Activated effector memory CD4-positive, alpha-beta T cell treated with Interleukin-2 at 50 U/mL for 16 hours (primary cell): ENCODE measurements at regions not wholly inside any gene's neighbourhood (a gene's known extent, or its start where the extent isn't known, plus 50 kb on each side); places are given as distances from the start of the nearest gene placed in this dataset.
"Not testable (repeated sequence)": the region's sequence is repeated elsewhere in the genome, so short reads cannot be mapped to it uniquely, and the experiment has no call there.

Experiments used
- DNase-seq: peaks from one replicate; pipeline ENCODE4 v3.0.0-alpha.2; 2020

GRCh38 chr11:82045748-82046457 is 687.8 kb downstream of the FAM181B start:
- DNase-seq, result no peak

GRCh38 chr11:82043316-82043715 is 690.3 kb downstream of the FAM181B start:
- no peak for DNase-seq

- no peak for DNase-seq
Measured at GRCh38 chr11:82041764-82042163, 691.9 kb downstream of the FAM181B start.

DNA sequence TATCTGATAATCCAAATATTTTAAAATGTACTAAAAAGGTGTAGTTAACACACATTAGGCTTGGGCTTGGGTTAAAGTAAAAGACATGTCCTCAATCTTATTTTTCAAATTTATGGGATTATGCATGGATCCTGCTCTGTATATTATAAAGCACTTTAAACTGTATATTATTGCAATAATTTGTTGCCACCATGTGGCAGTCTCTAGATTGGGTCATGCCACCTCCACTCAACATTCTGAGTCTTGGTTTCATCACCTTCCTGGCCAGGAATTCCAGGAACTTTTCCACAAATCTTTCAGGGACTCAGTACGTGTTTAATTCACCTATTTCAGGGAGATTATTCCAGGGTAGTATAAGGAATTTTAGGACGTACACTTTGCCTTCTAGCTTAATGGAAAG is 695.5 kb downstream of the FAM181B start:
- DNase-seq, result no peak

DNA sequence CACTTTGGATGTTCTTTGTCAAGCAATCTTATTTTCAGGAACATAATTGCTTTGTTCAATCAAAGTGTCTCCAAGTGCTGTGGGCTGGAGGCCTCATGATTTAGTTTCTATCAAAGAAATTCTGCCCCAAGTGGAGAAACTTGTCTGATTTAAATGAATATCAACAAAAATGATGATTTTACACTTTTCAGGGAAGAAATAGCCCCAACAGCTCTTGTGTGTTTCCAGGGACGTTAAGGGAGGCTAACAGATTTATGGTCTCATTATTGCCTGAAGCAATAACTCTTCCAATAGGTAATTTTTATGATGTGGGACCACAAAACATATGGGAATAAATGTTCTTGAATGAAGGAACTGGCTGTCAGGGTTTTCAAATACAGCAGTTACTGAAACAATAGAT is 699.1 kb downstream of the FAM181B start:
- no peak for DNase-seq

DNA sequence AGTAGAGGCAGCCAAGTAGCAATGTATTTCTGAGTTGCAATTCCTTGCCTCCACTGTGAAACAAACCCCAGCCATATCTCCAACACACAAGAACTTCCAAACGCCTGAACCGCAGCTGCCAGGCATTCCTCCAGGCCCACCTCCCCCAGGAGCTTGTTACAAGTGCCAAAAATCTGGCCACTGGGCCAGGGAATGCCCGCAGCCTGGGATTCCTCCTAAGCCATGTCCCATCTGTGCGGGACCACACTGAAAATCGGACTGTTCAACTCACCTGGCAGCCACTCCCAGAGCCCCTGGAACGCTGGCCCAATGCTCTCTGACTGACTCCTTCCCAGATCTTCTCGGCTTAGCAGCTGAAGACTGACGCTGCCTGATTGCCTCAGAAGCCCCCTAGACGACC is 706.3 kb downstream of the FAM181B start:
- DNase-seq, result not testable (repeated sequence)

- no peak for DNase-seq
Measured at GRCh38 chr11:82024760-82025159, 708.9 kb downstream of the FAM181B start.

GRCh38 chr11:82012276-82012675 is 721.4 kb downstream of the FAM181B start:
- DNase-seq, result no peak

DNA sequence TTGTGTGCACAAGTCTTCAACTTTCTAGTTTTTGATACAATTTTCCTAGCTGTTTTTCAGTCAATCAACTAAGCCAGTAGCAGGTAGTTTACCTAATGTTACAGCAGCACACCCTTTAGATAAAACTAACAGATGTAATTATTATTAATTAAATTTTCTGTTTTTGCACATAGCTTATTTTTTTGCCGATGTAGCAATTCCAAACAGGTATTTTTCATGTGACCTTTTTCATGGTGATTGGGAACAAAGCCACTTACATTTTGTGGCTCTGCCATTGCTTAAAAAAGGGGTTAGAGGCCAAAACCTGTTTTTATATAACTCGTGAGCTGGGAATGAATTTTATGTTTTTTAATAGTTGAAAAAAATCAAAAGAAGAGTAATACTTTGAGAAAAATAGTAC is 724.5 kb downstream of the FAM181B start:
- DNase-seq, result no peak

- no peak for DNase-seq
Measured at GRCh38 chr11:82007521-82007920, 726.1 kb downstream of the FAM181B start.

DNA sequence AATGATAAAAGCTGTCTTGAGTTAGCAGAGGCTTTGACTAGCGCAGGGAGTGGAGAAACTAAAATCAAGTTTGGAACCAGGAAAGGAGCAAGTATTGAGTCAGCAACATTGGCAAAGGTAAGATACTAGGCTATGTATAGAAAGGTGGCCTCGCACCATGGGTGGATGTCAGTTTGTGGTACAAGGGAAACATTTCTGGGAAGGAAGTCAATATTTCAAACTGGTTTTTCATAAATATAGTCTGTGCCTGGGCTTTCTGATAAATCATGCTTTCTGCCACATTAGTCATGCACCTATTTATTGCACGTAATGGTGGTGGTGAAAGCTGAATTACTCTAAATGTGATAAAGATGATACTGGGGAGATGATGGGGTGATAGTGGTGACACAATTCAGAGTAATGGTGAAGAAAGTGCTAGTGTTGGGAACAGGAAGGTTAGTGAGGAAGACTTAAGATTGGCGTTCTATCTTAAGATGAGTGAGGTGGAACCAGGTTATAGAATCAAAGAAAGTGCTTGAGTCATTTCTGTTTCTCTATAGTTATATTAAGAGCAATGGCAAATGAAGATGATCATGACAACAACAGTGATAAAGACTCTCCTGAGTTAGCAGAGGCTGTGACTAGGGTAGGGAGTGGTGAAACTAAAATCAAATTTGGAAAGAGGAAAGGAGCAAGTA is 729.0 kb downstream of the FAM181B start:
- DNase-seq, result no peak

DNA sequence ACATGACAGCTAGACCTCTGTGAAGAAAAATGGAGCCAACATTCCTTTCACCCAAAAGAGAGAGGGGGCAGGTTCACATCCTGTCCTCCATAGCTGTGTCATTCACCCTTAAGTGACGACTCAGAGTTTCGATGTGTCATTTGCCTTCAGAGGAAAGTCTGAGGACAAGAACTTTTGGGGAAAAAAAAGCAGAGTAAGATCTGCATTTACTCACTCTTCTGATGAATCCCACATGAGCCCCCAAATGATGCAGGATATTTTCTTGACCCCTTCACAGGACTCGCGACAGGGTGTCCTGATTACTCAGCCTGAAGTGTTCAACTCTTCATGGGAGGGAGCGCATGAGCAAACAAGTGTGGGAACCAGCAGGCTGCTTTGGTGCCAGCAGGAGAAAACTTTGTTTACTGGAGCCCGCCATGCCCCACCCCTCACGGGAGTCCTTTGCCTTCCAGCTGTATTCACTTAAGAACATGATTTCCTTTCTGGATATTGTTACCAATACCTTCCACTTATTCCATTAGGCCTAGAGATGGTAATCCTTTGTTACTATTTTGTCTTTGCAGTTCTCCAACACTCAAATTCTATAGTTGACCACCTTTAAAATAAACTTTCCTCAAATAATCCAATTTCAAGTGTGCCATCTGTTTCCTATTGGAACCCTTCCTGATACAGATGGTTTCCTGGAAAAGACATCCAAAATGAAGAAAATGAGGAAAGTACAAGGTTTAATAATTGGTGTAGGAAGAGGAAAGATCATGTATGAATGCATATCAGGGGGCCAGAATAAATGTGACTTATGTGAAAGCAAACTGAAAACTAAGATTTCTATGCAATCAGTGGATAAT is 729.8 kb downstream of the FAM181B start:
- no peak for DNase-seq

GRCh38 chr11:82003024-82003423 is 730.6 kb downstream of the FAM181B start:
- DNase-seq, result no peak

DNA sequence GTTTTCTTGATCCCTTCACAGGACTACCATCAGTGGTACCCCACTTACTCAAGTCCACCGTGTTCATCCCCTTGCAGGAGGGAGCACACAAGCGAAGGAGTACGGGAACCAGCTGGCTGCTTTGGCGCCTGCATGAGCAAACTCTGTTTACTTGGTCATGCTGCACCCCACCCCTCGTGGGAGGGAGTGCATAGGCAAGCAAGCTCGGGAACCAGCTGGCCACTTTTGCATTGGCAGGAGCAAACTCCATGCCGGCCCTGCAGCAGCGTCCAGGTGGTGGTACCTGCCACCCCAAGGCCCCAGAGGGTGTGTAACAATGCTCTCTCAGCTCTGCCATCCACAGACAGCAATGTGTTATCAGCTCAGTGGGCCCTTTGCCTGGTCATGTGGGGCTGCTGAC is 737.8 kb downstream of the FAM181B start:
- no peak for DNase-seq

GRCh38 chr11:81993755-81994154 is 739.9 kb downstream of the FAM181B start:
- no peak for DNase-seq

- DNase-seq, result no peak
Measured at GRCh38 chr11:81990659-81991443, 742.8 kb downstream of the FAM181B start.

DNA sequence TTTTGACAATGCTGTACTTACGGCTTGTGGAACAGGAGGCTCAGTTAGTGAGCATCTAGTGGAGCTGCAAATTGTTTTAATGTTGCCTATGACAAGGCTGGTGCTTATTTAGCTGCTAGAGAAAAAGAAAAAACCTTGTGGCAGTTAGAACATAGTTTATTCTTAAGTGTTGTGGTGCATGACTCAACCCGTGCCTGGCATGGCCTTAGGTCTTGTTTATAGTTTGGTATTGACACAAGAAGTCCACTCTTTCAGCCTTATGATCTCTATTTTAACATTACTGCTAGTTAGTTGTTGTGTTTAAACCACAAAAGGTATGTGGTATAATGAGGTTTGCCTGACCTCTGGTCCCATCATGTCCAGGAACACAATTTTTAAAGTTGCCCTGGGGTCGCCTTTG is 744.6 kb downstream of the FAM181B start:
- DNase-seq, result no peak

DNA sequence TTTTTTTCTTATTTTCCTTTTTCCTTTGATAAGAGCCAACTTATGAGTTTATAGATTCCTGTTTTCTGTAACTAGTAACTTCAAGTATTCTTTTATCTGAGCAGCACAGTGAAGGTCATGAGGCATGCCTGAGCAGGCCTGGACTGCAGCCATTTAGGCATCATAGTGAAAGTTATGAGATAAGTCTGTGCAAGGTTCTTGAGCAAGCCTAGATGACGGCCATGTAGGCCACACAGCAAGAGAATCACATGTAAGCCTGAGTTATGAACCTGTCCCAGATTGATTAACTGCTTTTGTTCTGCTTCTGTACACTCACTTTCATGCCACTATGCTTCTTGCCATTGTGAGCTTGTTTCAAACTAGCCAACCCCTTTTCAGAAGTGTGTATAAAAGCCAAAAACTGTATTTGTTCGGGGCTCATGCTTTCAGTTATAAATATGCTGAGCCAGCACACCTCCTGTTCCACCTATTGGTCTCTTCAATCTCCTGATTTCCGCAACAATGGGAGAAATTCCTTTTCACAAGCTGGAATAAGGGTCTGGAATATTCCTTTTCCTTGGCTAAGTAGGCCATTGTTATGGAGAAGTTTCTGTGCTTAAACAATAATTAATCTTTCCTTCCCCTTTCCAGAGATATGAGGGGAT is 745.7 kb downstream of the FAM181B start:
- DNase-seq, result no peak

GRCh38 chr11:81986556-81987161 is 747.0 kb downstream of the FAM181B start:
- no peak for DNase-seq

DNA sequence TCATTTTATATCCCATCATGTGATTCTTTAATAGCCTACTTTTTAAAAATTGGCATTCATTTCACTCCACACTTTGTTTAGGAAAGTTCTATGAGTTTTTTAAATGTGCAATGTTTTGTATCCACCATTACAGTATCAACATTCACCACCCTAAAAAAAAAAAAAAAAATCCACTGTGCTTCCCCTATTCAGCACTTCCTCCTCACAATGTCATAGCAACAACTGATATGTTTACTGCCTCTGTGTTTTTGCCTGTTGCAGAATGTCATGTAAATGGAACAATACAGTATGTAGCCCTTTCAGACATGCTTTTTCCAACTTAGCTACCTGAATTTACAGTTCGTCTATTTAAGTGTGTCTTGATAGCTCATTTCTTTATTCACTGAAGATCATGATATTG is 754.2 kb downstream of the FAM181B start:
- DNase-seq, result no peak

DNA sequence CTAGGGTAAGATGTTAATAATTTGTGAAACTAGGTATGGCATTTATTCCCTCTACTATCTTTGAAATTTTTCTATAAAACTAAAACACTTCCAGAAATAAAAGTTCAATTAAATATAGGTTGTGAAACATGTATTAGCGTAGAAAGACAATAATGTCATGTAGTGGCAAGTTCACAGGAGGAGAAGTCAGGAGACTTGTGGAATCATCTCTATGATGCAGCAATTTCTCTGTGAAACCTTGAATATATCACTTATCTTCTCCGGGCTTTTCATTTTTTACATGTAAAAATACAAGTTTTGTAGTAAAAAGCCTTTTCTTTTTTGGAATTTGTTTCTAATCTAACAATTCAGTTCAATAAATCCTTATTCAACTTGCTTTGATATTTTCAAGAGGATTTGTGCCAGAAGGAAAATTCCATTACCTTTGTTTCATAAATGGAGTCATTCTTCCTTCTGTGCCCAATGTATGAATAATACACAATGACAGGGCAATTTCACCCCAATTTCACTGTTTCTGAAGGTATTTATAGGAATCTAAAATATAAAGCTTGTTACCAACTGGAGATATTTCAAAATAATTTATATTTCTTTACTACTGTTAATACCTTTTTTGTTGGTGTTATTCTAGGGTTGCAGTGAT is 758.3 kb downstream of the FAM181B start:
- DNase-seq, result no peak

GRCh38 chr11:81970886-81971285 is 762.8 kb downstream of the FAM181B start:
- no peak for DNase-seq
